Forelimb muscle (tissue), 1 donor: ENCODE measurements at regions not wholly inside any gene's neighbourhood (a gene's known extent, or its start where the extent isn't known, plus 50 kb on each side); places are given as distances from the start of the nearest gene placed in this dataset.
"Not testable (repeated sequence)": the region's sequence is repeated elsewhere in the genome, so short reads cannot be mapped to it uniquely, and the experiment has no call there.

Source experiments
- DNase-seq: peaks from one replicate; pipeline ENCODE4 v3.0.0-alpha.2; 2013; ENCODE audit warnings: low read depth

DNA sequence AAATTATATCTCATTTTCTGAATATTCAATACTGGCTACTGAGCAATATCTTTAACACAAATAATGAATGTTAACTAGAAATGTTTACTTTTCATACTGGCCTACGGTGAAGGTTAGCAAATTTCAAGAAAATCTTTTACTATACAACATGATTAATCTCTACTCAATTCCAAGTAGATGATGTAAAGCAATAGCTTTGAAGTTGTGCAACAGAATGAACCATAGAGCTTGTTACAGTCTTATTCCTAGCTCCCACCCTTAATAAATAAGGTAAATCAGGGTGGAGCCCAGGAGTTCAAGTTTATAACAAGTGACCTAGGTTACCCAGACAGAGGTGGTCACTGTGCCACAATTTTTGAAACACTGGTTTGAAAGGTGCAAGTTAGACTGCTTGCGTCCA lies 1678.1 kb downstream of the KCNT2 start:
- DNase-seq, result no peak

DNA sequence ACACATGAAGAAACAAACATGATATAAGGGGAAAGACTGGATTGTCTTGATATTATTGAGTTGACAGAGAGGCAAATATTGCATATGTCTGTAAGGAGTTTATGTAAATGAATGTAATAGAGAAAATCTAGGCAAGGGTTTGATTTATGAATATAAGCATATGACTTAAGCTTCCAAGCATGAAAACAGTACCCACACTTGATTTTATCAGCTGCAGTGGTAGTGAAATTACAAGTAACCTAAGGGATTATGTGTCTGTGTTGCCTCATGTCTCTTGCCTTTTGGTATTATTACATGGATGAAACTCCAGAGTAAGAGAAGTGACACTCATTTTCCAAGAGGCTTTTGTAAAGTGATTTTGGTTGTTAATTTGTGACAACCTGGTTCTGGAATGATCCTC lies 1678.9 kb downstream of the KCNT2 start:
- no peak for DNase-seq

DNA sequence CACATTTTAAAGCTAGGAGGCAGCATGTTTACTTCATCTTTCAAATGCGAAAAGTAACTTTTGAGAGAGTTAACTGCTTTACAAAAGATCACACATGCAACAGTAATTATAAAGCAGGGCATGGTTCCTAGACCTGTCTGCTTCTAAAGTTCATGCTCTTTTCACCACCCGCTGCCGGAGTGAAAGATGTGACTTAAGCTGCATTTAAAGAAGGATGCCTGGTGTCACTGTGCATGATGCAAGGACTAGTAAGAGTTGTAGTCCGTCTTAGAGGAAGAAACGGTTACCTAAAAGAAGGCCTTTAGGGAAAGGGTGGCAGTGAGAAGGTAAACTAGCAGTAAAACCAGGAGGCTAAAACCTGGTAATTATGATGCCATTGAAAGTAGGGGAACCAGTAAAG lies 1689.1 kb downstream of the KCNT2 start:
- no peak for DNase-seq

DNA sequence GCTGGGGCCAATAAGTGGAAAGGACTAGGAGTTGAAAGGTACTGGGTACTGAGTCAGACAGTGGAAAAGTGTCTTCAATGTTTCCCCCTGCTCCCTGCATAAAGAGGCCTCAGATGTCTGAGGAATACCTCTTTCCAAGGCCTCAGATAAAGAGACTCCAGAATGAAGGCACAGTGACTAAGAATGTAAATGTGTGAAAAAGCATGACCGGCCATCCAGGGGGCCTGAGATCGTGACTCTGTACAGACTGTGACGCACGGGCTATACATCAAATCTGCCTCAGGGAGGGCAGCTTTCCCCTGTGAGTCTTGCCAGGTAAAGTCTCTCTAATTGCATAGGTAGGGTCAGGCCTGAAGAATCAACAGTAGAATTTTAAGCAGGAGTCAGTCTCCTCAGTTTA lies 1690.5 kb downstream of the KCNT2 start:
- DNase-seq, result no peak

DNA sequence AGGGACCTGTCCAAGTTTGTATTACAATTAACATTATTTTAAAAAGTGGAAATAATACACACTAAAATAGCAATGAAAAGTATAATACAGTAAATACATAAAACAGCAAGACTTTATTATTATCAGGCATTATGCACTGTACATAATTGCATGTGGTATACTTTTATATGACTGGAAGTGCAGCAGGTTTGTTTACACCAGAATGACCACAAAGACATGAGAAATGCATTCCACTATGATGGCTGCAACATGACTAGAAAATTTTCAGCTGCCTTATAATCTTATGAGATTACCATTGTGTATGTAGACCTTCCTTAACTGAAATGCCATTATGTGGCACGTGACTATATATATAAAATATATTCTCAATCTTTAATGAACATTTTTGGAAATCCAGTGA lies 1699.6 kb downstream of the KCNT2 start:
- DNase-seq, result no peak

DNA sequence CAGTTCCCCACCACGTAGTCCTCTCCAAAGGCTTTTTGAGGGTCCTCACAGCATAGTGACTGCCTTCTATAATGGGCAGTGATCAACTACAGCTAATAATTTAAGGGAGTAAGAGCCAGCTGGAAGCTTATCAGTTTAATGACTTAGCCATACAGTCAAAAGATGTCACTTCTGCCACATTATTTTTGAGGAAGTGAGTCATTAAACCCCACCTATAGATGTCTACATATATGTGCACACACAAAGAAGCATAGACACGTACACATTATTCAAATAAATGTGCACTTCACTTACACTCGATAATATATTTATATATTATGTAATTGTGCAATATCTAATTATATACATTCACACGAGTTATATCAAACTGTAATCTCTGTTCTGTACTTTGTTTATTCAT lies 1704.7 kb downstream of the KCNT2 start:
- DNase-seq, result no peak

DNA sequence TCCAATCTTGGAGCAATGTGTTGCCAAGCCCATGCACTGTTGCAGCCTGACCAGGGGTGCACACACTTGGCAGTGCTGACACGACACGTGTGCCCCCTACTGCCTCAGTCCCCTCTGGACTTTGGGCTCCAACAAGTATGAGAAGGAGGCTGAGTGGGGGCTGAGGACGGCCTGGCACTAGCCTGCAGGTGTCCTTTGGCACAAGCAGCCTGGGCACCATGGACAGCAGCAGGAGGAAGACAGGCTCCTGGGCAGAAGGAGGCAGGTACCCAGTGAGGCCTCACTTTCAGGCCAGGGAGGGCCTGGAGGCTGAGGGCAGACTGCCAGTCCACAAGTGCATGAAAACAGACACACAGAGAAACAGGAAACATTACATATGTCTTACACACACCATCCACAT lies 1702.9 kb upstream of the B3GALT2 start:
- no peak for DNase-seq

DNA sequence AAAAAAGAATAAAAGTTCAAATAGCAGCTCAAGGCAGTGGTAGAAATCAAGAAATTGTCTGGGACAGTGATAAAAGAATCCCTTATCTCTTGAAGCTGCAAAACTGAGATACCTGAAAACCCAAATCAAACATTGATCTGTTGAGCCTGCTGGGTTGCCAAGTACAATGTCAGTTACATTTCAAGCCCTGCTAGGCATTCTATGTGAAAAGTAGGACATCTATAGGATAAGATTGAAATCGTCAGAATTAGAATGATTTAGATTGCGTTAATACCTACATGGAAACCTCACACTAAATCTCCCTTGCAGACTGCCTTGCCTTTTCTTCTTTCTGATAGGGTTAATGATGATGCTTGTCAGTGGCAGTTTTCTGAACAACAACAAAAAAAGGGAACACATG lies 1684.4 kb upstream of the B3GALT2 start:
- no peak for DNase-seq

DNA sequence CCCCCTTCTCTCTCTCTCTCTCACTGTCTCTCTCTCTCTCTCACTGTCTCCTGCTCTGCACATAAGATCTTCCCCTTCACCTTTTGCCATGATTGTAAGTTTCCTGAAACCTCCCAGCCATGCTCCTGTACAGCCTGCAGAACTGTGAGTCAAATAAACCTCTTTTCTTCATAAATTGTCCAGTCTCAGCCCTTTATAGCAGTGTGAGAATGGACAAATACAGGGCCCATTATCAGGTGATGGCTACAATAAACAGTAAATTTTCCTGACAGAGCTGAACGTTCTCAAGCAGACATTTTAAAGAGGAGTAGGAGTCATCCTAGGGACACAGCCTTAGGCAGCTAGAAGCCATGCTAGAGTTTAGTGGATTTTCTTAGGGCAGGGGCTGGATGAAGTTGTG lies 1679.7 kb upstream of the B3GALT2 start:
- no peak for DNase-seq

DNA sequence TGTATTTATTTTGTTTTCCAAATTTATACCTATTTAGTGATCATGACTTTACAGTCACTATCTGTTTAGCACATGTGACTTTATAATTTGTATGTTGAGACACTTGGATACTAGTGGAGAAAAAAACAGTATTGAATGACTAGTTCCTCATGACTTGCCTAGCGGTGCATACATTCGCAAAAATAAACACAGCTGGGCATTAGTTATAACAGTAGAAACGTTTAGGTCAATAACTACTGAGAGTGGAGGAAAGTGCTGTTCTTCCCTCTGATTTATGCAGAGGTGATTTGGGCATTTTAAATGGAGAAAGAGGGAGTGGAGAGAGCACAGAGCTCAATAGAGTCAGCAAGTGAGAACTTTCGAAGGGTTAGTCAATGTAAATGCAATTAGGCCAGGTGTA lies 1679.0 kb upstream of the B3GALT2 start:
- no peak for DNase-seq

DNA sequence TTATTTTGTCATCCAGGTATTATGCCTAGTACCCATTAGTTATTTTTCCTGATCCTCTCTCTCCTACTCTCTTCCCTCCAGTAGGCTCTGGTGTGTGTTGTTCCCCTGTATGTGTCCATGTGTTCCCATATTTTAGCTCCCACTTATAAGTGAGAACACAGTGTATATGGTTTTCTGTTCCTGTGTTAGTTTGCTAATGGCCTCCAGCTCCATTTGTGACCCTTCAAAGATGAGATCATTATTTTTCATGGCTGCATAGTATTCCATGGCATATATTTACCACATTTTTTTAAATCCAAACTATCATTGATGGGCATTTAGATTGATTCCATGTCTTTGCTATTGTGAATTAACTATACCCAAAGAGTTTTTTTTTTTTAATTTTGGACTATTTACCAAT lies 1675.7 kb upstream of the B3GALT2 start:
- no peak for DNase-seq

DNA sequence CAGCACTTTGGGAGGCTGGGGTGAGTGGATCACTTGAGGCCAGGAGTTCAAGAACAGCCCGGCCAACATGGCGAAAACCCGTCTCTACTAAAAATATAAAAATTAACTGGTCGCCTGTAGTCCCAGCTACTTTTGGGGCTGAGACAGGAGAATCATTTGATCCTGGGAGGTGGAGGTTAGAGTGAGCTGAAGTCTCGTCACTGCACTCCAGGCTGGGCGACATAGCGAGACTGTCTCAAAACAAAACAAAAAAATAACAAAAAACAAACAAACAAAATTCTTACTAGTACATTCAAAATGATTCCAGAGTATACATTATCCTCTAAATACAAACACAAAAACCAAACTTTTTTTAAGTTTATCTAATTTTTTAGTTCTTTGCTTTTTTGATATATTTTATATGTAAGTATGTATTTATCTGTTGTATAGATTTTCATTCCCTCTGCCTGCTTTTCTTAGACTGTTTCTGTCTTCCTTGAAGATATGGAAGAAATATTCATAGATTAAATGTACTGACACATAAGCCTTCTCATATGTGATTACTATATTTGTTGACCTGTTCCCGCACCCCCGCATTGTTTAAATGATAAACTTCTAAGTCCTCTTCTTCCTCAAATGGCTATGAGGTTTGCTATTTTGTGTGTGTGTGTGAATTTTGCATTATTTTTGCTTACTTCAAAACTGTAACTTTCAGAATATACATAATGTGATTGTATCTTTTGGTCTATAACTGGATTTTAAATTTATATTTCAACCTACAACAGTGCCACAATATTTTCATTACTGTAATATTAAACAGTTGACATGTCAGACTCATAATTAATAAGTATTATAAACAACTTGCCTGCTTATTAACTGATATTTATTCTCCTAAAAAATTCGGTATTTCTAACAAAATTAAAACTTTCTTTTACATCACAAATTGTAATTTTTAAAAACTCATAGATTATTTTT lies 1674.1 kb upstream of the B3GALT2 start:
- DNase-seq, result no peak

DNA sequence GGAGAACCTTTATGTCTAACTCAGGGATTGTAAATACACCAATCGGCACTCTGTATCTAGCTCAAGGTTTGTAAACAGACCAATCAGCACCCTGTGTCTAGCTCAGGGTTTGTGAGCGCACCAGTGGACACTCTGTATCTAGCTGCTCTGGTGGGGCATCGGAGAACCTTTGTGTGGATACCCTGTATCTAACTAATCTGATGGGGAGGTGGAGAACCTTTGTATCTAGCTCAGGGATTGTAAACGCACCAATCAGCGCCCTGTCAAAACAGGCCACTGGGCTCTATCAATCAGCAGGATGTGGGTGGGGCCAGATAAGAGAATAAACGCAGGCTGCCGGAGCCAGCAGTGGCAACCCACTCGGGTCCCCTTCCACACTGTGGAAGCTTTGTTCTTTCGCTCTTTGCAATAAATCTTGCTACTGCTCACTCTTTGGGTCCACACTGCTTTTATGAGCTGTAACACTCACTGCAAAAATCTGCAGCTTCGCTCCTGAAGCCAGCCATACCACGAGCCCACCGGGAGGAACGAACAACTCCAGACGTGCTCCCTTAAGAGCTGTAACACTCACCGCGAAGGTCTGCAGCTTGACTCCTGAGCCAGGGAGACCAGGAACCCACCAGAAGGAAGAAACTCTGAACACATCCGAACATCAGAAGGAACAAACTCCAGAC lies 1673.2 kb upstream of the B3GALT2 start:
- DNase-seq, result not testable (repeated sequence)

DNA sequence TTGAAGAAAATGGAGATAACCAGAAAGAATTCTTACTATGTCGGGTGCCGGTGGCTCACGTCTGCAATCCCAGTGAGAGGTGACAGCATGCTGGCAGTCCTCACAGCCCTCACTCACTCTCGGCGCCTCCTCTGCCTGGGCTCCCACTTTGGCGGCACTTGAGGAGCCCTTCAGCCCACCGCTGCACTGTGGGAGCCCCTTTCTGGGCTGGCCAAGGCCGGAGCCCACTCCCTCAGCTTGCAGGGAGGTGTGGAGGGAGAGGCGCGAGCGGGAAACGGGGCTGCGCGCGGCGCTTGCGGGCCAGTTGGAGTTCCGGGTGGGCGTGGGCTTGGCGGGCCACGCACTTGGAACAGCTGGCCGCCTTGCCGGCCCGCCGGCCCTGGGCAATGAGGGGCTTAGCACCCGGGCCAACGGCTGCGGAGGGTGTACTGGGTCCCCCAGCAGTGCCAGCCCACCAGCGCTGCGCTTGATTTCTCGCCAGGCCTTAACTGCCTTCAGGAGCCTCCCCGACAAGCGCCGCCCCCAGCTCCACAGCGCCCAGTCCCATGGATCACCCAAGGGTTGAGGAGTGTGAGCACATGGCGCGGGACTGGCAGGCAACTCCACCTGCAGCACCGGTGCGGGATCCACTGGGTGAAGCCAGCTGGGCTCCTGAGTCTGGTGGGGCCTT lies 1672.5 kb upstream of the B3GALT2 start:
- not testable (repeated sequence) for DNase-seq

DNA sequence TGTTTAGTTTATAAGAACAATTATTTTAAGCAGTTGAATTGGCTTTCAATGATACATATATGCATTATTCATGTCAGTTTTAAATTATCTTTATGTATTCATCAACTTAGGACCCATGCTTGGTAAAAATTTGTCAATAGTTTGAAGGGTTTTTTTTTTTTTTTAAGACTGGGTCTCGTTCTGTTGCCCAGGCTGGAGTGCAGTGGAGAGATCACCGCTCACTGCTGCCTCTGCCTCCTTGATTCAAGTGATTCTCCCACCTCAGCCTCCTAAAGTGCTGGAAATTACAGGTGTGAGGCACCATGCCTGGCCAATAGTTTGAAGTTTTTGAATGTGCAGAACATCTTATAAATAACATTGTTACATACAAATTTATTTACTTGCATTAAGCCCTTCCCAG lies 1671.0 kb upstream of the B3GALT2 start:
- DNase-seq, result no peak

DNA sequence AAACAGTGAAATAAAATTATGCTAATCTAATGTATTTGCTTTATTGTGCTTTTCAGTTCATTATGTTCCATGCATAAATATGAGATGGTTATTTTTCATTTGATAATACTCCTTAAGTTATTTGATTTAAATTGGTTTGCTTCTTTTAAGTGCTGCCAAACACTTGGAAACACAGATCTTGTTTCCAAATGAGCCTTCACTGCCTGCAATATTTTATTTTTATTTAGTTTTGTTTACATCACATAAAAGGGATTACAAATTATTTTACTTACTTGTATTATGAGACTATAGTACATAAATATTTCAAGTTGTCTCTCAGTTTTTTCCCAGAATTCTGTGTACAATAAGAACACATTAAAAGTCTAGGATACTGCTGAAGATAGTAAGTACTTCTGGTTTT lies 1662.4 kb upstream of the B3GALT2 start:
- DNase-seq, result no peak

DNA sequence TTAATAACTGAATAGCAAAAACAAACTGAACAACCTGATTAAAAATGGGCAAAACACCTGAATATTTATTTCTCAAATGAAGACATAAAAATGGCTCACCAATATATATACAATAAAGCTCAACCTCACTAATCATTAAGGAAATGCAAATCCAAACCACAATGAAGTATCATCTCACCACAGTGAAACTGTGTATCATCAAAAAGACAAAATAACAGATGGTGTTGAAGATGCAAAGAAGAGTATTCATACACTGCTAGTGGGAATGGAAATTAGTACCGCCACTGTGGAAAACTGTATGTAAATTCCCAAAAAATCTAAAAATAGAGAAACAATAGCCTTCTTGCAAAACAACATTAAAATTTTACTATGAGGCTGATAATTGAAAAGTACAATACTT lies 1660.1 kb upstream of the B3GALT2 start:
- DNase-seq, result no peak

DNA sequence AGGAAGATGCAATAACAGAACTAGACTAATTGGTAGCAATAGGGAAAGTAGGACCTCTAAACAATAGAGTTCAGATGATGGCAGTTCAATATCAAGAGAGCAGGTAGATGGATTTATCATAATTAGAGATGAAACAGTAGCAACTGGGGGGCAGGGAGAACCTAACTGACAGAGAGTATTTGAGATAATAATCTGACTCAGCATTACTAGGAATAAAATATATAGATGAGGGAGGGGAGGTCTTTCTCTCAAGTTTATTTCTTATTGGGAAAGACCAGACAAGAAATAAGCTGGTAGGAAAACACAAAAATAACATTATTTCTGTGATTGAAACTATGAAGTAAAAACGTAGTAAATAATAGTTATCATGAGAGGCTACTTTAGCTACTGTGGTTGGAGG lies 1656.7 kb upstream of the B3GALT2 start:
- no peak for DNase-seq

DNA sequence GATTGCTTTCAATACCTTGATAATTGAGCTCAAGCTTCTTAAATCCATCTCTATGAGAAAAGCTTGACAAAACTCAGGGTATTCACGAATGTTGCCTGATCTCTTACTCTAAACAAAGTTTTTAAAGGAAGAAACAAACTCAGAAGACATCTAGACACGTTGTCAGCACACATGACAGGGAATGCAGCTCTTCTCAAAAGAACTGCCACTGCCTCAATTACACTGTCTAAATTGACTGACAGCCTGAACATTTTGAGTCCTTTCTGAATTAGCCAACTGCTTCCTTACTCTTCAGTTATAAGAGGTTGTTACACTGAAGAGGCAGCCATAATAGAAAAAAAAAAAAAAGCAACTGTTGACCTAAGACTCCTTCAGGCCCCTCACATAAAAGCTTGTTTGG lies 1646.7 kb upstream of the B3GALT2 start:
- DNase-seq, result no peak

DNA sequence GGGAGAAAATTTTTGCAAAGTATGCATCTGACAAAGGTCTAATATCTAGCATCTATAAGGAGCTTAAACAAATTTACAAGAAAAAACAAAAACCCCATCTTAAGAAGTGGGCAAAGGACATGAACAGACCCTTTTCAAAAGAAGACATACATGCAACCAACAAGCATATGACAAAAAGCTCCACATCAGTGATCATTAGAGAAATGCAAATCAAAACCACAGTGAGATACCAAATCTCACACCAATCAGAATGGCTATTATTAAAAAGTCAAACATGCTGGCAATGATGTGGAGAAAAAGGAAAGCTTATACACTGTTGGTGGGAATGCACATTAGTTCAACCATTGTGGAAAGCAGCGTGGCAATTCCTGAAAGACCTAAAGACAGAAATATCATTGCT lies 1645.2 kb upstream of the B3GALT2 start:
- not testable (repeated sequence) for DNase-seq

DNA sequence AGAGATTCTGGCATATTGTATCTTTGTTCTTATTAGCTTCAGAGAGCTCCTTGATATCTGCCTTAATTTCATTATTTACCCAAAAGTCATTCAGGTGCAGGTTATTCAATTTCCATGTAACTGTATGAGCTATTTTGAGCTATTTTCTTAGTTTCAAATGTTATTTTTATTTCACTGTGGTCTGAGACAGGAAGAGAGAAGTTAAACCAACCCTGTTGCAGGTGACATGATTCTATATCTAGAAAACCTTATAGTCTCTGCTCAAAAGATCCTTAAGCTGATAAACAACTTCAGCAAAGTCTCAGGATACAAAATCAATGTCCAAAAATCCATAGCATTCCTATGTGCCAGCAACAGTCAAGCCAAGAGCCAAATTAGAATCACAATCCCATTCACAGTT lies 1644.0 kb upstream of the B3GALT2 start:
- no peak for DNase-seq

DNA sequence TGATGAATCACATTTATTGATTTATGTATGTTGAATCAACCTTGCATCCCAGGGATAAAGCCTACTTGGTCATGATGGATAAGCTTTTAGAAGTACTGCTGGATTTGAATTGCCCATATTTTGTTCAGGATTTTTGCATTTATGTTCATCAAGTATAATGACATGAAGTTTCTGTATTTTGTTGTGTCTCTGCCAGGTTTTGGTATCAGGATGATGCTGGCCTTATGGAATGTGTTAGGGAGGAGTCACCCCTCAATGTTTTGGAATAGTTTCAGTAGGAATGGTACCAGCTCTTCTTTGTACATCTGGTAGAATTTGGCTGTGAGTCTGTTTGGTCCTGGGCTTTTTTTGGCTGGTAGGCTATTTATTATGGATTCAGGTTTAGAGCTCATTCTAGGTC lies 1643.1 kb upstream of the B3GALT2 start:
- no peak for DNase-seq

DNA sequence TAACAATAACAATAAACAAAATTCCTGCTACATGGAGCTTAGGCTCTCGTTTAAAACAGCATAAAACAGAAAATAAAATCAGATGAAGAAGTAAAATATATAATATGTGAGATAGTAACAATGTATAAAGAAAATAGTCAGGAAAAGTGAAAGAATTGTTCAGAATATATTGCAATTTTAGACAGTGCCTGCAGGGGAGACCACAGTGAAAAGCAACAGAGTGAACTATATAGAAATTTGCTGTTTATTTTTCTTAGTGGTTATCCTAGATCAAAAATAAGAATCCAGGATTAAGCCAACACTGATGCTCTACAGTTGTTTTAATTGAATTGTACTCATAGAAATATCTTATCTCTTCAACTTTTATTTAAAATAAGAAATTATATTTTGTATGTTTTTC lies 1639.0 kb upstream of the B3GALT2 start:
- DNase-seq, result no peak
